OCI-LY7 (cell line): ENCODE measurements at regions not wholly inside any gene's neighbourhood (a gene's known extent, or its start where the extent isn't known, plus 50 kb on each side); places are given as distances from the start of the nearest gene placed in this dataset.

Experiments used
- BruUV-seq: library from RNA; stranded (reverse); fragments of 400-500 nt; replicated peaks from 2 replicates; lab custom pipeline; 2021; lab: Mats Ljungman, UMichigan
- CTCF ChIA-PET: fragments of 300-600 bp; sonication (Branson Sonifier 250); formaldehyde crosslinking; loops from one replicate; lab custom pipeline; 2022; ENCODE audit warnings: antibody characterized with exemption; ENCODE audit not compliant: unreplicated experiment; lab: Charles Lee
- POLR2A ChIA-PET: fragments of 300-600 bp; sonication (Branson Sonifier 250); formaldehyde crosslinking; loops from one replicate; lab custom pipeline; 2022; ENCODE audit warnings: antibody characterized with exemption; lab: Charles Lee
- DNase-seq: peaks from one replicate; pipeline ENCODE4 v3.0.0-alpha.2; 2015; ENCODE audit warnings: low spot score
- H2AFZ ChIP-seq: fragments of 200-600 bp; sonication (generic), shearing (Covaris generic); 2 replicates; pipeline ENCODE4 v1.6.1; 2014; ENCODE audit warnings: mild to moderate bottlenecking, antibody characterized with exemption, low read length, moderate library complexity
- H3K27ac ChIP-seq: fragments of 200-600 bp; sonication (generic); 2 replicates; pipeline ENCODE4 v1.5.1; 2014; ENCODE audit warnings: mixed run types, low read depth, mild to moderate bottlenecking, moderate library complexity, low read length, inconsistent platforms; ENCODE audit not compliant: poor library complexity, severe bottlenecking
- H3K36me3 ChIP-seq: fragments of 200-600 bp; sonication (generic); 2 replicates; pipeline ENCODE4 v1.6.1; 2014; ENCODE audit warnings: mild to moderate bottlenecking, antibody characterized with exemption, low read length, moderate library complexity, mixed read lengths; ENCODE audit not compliant: insufficient read depth
- H3K4me1 ChIP-seq: fragments of 200-600 bp; sonication (generic); 2 replicates; pipeline ENCODE4 v1.5.1; 2014; ENCODE audit warnings: mild to moderate bottlenecking, low read length; ENCODE audit not compliant: insufficient read depth, poor library complexity, severe bottlenecking
- H3K4me2 ChIP-seq: fragments of 200-600 bp; sonication (generic); 2 replicates; pipeline ENCODE4 v1.6.1; 2014; ENCODE audit warnings: mild to moderate bottlenecking, low read length
- H3K4me3 ChIP-seq: fragments of 200-600 bp; sonication (generic); 2 replicates; pipeline ENCODE4 v1.5.1; 2014; ENCODE audit warnings: mild to moderate bottlenecking, low read depth, low read length; ENCODE audit not compliant: poor library complexity, severe bottlenecking
- H3K79me2 ChIP-seq: fragments of 200-600 bp; sonication (generic); 2 replicates; pipeline ENCODE4 v1.6.1; 2016; ENCODE audit warnings: low read depth, mild to moderate bottlenecking, low read length, moderate library complexity, mixed read lengths; ENCODE audit not compliant: insufficient read depth
- H3K9me2 ChIP-seq: fragments of 200-600 bp; sonication (generic); 2 replicates; pipeline ENCODE4 v1.6.1; 2016; ENCODE audit warnings: mild to moderate bottlenecking, low read length, mixed read lengths; ENCODE audit not compliant: insufficient read depth
- H3K9me3 ChIP-seq: fragments of 200-600 bp; sonication (generic); 2 replicates; pipeline ENCODE4 v1.6.1; 2014; ENCODE audit warnings: mild to moderate bottlenecking, mixed run types, low read length, mixed read lengths
- H4K20me1 ChIP-seq: fragments of 200-600 bp; sonication (generic); 2 replicates; pipeline ENCODE4 v1.6.1; 2014; ENCODE audit warnings: mild to moderate bottlenecking, antibody characterized with exemption, low read length, moderate library complexity, mixed read lengths; ENCODE audit not compliant: insufficient read depth
- EZH2phosphoT487 ChIP-seq: fragments of 200-600 bp; sonication (generic); IDR thresholded peaks from 2 replicates; pipeline ENCODE4 v1.6.1; 2018; ENCODE audit warnings: low read depth, borderline replicate concordance, mild to moderate bottlenecking, mixed run types, antibody characterized with exemption, low read length, moderate library complexity, mixed read lengths
- intact Hi-C: fragments of 100-400 bp; cut with micrococcal nuclease; formaldehyde crosslinking; loops from one replicate; pipeline ENCODE4 v1.10.0; 2022; ENCODE audit not compliant: unreplicated experiment
- TF ChIP-seq, protein P1 (sequence below): fragments of 200-600 bp; sonication (generic); conservative IDR thresholded peaks from 2 replicates; pipeline ENCODE4 v1.5.1; 2014; ENCODE audit warnings: mild to moderate bottlenecking, antibody characterized with exemption, low read length, moderate library complexity, mixed read lengths

DNA sequence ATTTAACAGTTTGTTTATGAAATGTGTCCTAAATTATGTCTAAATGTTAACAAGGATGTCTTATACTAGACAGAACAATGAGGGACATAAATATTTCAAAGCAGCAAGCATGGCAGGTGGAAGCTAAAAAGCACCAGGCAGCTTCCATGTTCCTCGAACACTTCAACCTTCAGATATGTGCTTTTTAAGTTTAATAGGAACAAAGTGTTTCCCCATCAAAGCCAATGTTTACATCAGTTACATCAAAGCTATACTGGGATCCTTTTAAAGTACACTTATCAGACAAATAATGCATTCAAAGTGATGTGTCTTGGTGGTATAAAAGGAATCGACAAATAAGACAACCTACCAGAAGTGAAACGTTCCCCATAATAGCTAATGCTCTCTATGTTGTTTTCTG, 2841.1 kb upstream of the PCDH20 start:
- POLR2A ChIA-PET: interaction anchor here (0.6 kb wide), 3 partner anchors 17 to 885 kb away, joined by 3 read pairs; no protein-coding TSS in a partner anchor
- no peaks in the 10 kb centered on the region for H3K36me3 ChIP-seq
- no peak overlapping the region for H3K4me2 ChIP-seq
- BruUV-seq: no TSS peak
- no peaks in the 10 kb centered on the region for H3K9me3 ChIP-seq
- DNase-seq: no peak
- no peaks in the 10 kb centered on the region for H3K4me1 ChIP-seq
- TF ChIP-seq, protein P1, sequence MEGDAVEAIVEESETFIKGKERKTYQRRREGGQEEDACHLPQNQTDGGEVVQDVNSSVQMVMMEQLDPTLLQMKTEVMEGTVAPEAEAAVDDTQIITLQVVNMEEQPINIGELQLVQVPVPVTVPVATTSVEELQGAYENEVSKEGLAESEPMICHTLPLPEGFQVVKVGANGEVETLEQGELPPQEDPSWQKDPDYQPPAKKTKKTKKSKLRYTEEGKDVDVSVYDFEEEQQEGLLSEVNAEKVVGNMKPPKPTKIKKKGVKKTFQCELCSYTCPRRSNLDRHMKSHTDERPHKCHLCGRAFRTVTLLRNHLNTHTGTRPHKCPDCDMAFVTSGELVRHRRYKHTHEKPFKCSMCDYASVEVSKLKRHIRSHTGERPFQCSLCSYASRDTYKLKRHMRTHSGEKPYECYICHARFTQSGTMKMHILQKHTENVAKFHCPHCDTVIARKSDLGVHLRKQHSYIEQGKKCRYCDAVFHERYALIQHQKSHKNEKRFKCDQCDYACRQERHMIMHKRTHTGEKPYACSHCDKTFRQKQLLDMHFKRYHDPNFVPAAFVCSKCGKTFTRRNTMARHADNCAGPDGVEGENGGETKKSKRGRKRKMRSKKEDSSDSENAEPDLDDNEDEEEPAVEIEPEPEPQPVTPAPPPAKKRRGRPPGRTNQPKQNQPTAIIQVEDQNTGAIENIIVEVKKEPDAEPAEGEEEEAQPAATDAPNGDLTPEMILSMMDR: no peak
- no peaks in the 10 kb centered on the region for H3K79me2 ChIP-seq
- no peak overlapping the region for H3K27ac ChIP-seq
- no peak overlapping the region for H3K4me3 ChIP-seq
- H2AFZ ChIP-seq: no peak overlapping the region
- intact Hi-C loops: no loop called here
- CTCF ChIA-PET: no interaction called here
- H4K20me1 ChIP-seq: no peaks in the 10 kb centered on the region
- no peaks in the 10 kb centered on the region for H3K9me2 ChIP-seq

DNA sequence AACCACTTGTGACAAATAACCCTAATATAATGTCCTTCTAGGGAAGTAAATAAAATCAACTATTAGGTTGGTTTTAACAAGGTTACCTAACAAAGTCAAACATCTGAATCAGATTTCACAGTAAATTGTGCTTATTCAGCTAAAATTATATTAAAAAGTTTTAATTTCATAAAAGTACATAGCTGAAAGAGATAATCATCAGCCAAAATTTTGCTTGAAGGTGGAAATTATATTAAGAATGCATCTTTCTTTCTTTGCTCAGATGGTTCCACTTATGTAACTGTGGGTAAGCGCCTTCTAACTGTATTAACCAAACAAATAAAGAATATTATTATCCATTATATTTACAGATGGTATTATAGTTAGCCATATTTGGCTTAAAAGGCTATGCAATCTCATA, 2840.3 kb upstream of the PCDH20 start:
- H2AFZ ChIP-seq: no peak overlapping the region
- H3K9me2 ChIP-seq: no peaks in the 10 kb centered on the region
- H3K4me3 ChIP-seq: no peak overlapping the region
- peaks cover 7% of the 10 kb centered on the region; the same call in 1 of the 2 replicates for H3K9me3 ChIP-seq
- intact Hi-C loops: no loop called here
- H3K36me3 ChIP-seq: no peaks in the 10 kb centered on the region
- ChIA-PET CTCF (no interaction called here), POLR2A (interaction anchor here (0.6 kb wide), 1 partner anchor 54 kb away, joined by 3 read pairs; no protein-coding TSS in a partner anchor)
- no peak for DNase-seq
- no peaks in the 10 kb centered on the region for H3K79me2 ChIP-seq
- TF ChIP-seq, protein P1: no peak
- no peak for TF ChIP-seq EZH2phosphoT487
- no peaks in the 10 kb centered on the region for H3K4me1 ChIP-seq
- H3K4me2 ChIP-seq: no peak overlapping the region
- BruUV-seq: no TSS peak
- H3K27ac ChIP-seq: no peak overlapping the region
- H4K20me1 ChIP-seq: no peaks in the 10 kb centered on the region

DNA sequence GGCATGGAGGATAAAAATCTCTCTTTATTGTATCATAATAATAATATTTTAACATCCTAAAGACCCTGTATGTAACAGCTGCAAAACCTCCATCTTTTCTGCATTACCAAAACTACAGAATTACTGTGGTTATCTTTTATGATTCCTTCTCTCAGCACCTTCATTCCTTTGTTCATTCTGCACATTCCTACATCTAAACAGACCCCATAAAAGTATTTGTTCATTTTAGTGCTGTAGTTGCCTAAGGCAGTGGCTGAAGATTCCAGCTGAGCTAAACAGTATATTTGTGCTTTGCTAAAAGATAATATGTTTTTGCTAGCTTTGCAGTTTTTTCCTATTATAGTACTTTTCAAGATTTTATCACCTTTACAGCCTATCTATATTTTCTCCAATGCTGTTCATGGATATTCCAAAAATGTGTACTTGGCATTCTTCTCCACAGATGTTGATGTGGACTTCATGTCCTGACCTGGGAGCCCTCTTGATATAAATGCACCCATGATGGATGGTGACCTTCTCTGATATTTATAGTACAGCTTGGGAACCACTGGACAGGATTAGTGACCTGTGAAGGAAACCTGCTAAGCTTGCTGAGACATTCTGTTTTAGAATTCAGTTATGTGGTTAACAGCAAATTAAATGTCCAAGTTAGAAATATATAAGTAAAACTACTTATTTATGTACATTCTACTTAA, 2832.9 kb upstream of the PCDH20 start:
- no peak for DNase-seq
- ChIA-PET POLR2A (interaction anchor here (0.7 kb wide), 1 partner anchor 311 kb away, joined by 3 read pairs; no protein-coding TSS in a partner anchor), CTCF (no interaction called here)
- TF ChIP-seq, protein P1: no peak
- TF ChIP-seq EZH2phosphoT487: no peak
- Histone ChIP-seq H3K27ac (no peak overlapping the region), H3K4me1 (no peaks in the 10 kb centered on the region), H3K36me3 (no peaks in the 10 kb centered on the region), H3K4me3 (no peak overlapping the region), H2AFZ (no peak overlapping the region), H3K4me2 (no peak overlapping the region), H3K9me3 (peaks cover 10% of the 10 kb centered on the region; the same call in 1 of the 2 replicates), H4K20me1 (no peaks in the 10 kb centered on the region), H3K9me2 (no peaks in the 10 kb centered on the region), H3K79me2 (no peaks in the 10 kb centered on the region)
- BruUV-seq: no TSS peak
- intact Hi-C loops: no loop called here
